OCI-LY1 (cell line): ENCODE measurements at regions not wholly inside any gene's neighbourhood (a gene's known extent, or its start where the extent isn't known, plus 50 kb on each side); places are given as distances from the start of the nearest gene placed in this dataset.

Source experiments
- CTCF ChIP-seq: fragments of 200-600 bp; sonication (generic), shearing (Covaris generic); IDR thresholded peaks from 2 replicates; pipeline ENCODE4 v1.5.1; 2017; ENCODE audit warnings: mild to moderate bottlenecking, antibody characterized with exemption, low read length, moderate library complexity, mixed read lengths
- EZH2 ChIP-seq: fragments of 200-600 bp; sonication (generic), shearing (Covaris generic); IDR thresholded peaks from 2 replicates; pipeline ENCODE4 v1.8.0; 2017; ENCODE audit warnings: borderline replicate concordance, mixed run types, mild to moderate bottlenecking, antibody characterized with exemption, low read length, moderate library complexity, mixed read lengths

- TF ChIP-seq CTCF (no peak), EZH2 (no peak)
Observed at GRCh38 chr11:15725246-15725645, 610.5 kb downstream of the INSC start.
